Gastroesophageal sphincter (tissue), 3 donors: ENCODE measurements at regions not wholly inside any gene's neighbourhood (a gene's known extent, or its start where the extent isn't known, plus 50 kb on each side); places are given as distances from the start of the nearest gene placed in this dataset.

ENCODE experiments used
- EP300 ChIP-seq: sonication (generic); formaldehyde crosslinking; IDR thresholded peaks from one replicate; pipeline ENCODE4 v1.6.1; 2017; ENCODE audit warnings: antibody characterized with exemption, mild to moderate bottlenecking
- POLR2AphosphoS5 ChIP-seq: sonication (generic); formaldehyde crosslinking; IDR thresholded peaks from one replicate; pipeline ENCODE4 v1.6.1; 2017; ENCODE audit warnings: antibody characterized with exemption
- TF ChIP-seq, protein P1 (sequence below), 4 experiments: fragments of 200-600 bp in 2 of 4; fragments of 450-650 bp in 2 of 4; sonication (generic) in 1 of 4; IDR thresholded peaks; one replicate each; pipeline ENCODE4 v1.5.1; 2017 to 2019; ENCODE audit warnings: antibody characterized with exemption in 4 of 4, mild to moderate bottlenecking in 2 of 4, moderate library complexity in 2 of 4

DNA sequence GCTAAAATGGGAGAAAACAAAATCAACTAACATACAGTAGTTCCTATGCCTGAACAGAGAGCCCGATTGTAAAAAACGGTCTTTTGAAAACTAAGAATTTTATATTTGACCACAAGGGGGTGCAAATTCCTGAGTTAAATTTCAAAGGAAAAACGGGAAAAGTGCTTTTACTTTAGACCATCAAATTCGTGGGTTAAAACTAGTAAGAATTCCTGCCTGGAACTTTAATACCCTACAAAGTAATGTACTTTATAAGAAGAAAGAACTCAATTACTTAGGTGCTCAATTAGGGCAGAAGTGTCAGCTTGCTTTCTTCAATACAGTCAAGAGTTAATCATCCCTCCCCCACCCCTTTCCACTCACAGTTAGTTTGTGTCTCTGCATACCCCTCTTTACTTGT, 69.8 kb downstream of the KCNRG start:
- TF ChIP-seq POLR2AphosphoS5 = no peak
- TF ChIP-seq, protein P1, sequence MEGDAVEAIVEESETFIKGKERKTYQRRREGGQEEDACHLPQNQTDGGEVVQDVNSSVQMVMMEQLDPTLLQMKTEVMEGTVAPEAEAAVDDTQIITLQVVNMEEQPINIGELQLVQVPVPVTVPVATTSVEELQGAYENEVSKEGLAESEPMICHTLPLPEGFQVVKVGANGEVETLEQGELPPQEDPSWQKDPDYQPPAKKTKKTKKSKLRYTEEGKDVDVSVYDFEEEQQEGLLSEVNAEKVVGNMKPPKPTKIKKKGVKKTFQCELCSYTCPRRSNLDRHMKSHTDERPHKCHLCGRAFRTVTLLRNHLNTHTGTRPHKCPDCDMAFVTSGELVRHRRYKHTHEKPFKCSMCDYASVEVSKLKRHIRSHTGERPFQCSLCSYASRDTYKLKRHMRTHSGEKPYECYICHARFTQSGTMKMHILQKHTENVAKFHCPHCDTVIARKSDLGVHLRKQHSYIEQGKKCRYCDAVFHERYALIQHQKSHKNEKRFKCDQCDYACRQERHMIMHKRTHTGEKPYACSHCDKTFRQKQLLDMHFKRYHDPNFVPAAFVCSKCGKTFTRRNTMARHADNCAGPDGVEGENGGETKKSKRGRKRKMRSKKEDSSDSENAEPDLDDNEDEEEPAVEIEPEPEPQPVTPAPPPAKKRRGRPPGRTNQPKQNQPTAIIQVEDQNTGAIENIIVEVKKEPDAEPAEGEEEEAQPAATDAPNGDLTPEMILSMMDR (IDR thresholded peaks at IDR 0.05) = peak; percentile 51 to 68 (median 66)
- TF ChIP-seq EP300 = no peak
